Lung (tissue), 11 donors: ENCODE measurements at regions not wholly inside any gene's neighbourhood (a gene's known extent, or its start where the extent isn't known, plus 50 kb on each side); places are given as distances from the start of the nearest gene placed in this dataset.

Experiments
- ATAC-seq: fragments of 200-7000 bp; cut with Tn5 transposase; one replicate; pipeline ENCODE4 v1.9.1; 2020; ENCODE audit warnings: moderate number of reproducible peaks; ENCODE audit not compliant: insufficient read depth, low FRiP score
- DNase-seq, 3 donors: peaks; one replicate each; pipeline ENCODE4 v3.0.0-alpha.2; 2013 to 2017
- H3K27ac ChIP-seq, 2 donors: one replicate each; pipeline ENCODE4 v1.5.1; 2013; ENCODE audit warnings: mild to moderate bottlenecking in 2 of 2, moderate library complexity in 2 of 2, control low read depth in 1 of 2, inconsistent platforms in 1 of 2, low read depth in 1 of 2, low read length in 1 of 2
- H3K27me3 ChIP-seq, 3 donors: one replicate each; pipeline ENCODE4 v1.5.1; 2013; ENCODE audit warnings: low read length in 2 of 3; ENCODE audit not compliant: control insufficient read depth in 3 of 3, insufficient read depth in 3 of 3
- H3K36me3 ChIP-seq, 4 donors: one replicate each; pipeline ENCODE4 v1.5.1; 2013; ENCODE audit warnings: low read length in 4 of 4, mild to moderate bottlenecking in 1 of 4, moderate library complexity in 1 of 4; ENCODE audit not compliant: control insufficient read depth in 4 of 4, insufficient read depth in 4 of 4
- H3K4me1 ChIP-seq, 5 donors: one replicate each; pipeline ENCODE4 v1.5.1; 2013; ENCODE audit warnings: low read length in 5 of 5, mild to moderate bottlenecking in 2 of 5, moderate library complexity in 1 of 5; ENCODE audit not compliant: control insufficient read depth in 5 of 5, insufficient read depth in 5 of 5
- H3K4me3 ChIP-seq: one replicate; pipeline ENCODE4 v1.5.1; 2013; ENCODE audit warnings: mild to moderate bottlenecking, control low read depth, moderate library complexity
- H3K9ac ChIP-seq, 2 donors: one replicate each; pipeline ENCODE4 v1.5.1; 2013; ENCODE audit warnings: low read length in 2 of 2, control low read depth in 1 of 2; ENCODE audit not compliant: insufficient read depth in 1 of 2
- H3K9me3 ChIP-seq, 4 donors: one replicate each; pipeline ENCODE4 v1.5.1; 2013; ENCODE audit warnings: low read length in 3 of 4, mild to moderate bottlenecking in 1 of 4, moderate library complexity in 1 of 4; ENCODE audit not compliant: control insufficient read depth in 4 of 4, insufficient read depth in 3 of 4
- CTCF ChIP-seq: IDR thresholded peaks from 2 replicates; pipeline ENCODE4 v1.5.1; 2012; ENCODE audit warnings: mild to moderate bottlenecking; ENCODE audit errors: control extremely low read depth, extremely low read depth
- WGBS, 2 donors: extraction: QIAGEN DNeasy Blood & Tissue Kit; methylation state at CpG; one replicate each; pipeline ENCODE4 v1.1.7; 2013; 5-methylcytosine and 5-hydroxymethylcytosine counted together
- donor health status: control.
- donor health status: control.
- donor health status: Bipolar disorder and iron deficiency.
- donor health status: healthy.
- donor health status: DM: yes; HTN: yes; CAD: no.

DNA sequence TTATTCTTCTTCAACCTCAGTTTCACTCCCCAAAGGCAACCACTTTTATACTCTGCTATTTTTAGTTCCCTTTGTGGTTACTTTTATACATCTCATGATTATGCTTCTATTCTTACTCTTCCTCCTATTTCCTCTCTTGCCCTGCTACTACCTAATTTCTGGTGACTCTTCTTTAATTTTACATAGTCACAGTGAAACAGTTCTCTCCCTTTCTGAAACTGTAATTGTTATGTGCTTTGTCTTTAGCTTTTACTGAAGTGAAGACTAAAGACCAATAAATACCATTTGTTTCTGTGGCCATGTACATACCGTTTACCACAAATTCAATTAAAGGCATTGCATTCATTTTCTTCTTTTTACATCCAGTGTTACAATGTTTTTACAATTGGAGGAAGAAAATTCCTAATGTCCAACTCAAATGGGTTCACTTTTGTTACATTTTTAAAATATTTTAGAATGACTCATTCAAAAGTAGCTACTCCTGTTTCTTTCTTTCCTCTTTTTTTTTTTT, 410.6 kb downstream of the PSAT1 start:
- DNase-seq (no peak), ATAC-seq (no peak)
- TF ChIP-seq CTCF: no peak
- Histone ChIP-seq H3K9me3 (peaks cover 0 to 1% (median 0%) of the 10 kb centered on the region in 4 donors), H3K36me3 (no peaks in the 10 kb centered on the region), H3K9ac (no peak overlapping the region), H3K27ac (no peak overlapping the region), H3K27me3 (no peaks in the 10 kb centered on the region), H3K4me1 (no peaks in the 10 kb centered on the region), H3K4me3 (no peak overlapping the region)
- 43 to 50% methylated on average over 1 of the region's 1 CpG for WGBS, 2 donors

- no peaks in the 10 kb centered on the region for H3K27me3 ChIP-seq
- H3K27ac ChIP-seq: no peak overlapping the region
- no peaks in the 10 kb centered on the region for H3K9me3 ChIP-seq
- no peak for TF ChIP-seq CTCF
- H3K4me1 ChIP-seq: no peaks in the 10 kb centered on the region
- DNase-seq (no peak), ATAC-seq (no peak)
- no peaks in the 10 kb centered on the region for H3K36me3 ChIP-seq
- 64 to 75% methylated on average over 4 of the region's 4 CpGs for WGBS, 2 donors
- H3K9ac ChIP-seq: no peak overlapping the region
- no peak overlapping the region for H3K4me3 ChIP-seq
Measured at GRCh38 chr9:78712903-78713613, 416.1 kb downstream of the PSAT1 start.

- no peaks in the 10 kb centered on the region for H3K9me3 ChIP-seq
- DNase-seq (no peak), ATAC-seq (no peak)
- no peak for TF ChIP-seq CTCF
- no peak overlapping the region for H3K9ac ChIP-seq
- H3K27me3 ChIP-seq: no peaks in the 10 kb centered on the region
- WGBS, 2 donors: 44% methylated on average over 5 of the region's 5 CpGs
- H3K36me3 ChIP-seq: no peaks in the 10 kb centered on the region
- H3K27ac ChIP-seq: no peak overlapping the region
- H3K4me3 ChIP-seq: no peak overlapping the region
- H3K4me1 ChIP-seq: no peaks in the 10 kb centered on the region
Measured at GRCh38 chr9:78713614-78714405, 416.9 kb downstream of the PSAT1 start.
